ENCODE measurements at regions not wholly inside any gene's neighbourhood (a gene's known extent, or its start where the extent isn't known, plus 50 kb on each side); places are given as distances from the start of the nearest gene placed in this dataset.

GRCh38 chr9:107867738-107868137, 378.2 kb upstream of the KLF4 start:
- no peaks in the 10 kb centered on the region for H3K36me3 ChIP-seq
- TF ChIP-seq CTCF (IDR thresholded peaks at IDR 0.05), result no peak
- TF ChIP-seq POLR2A (IDR thresholded peaks at IDR 0.05), result no peak
- 91 to 95% (median 93%) methylated on average over 5 of the region's 5 CpGs for WGBS, 3 donors
- no peak overlapping the region for H3K4me3 ChIP-seq
- no peaks in the 10 kb centered on the region for H3K4me1 ChIP-seq (ENCODE audit: insufficient read depth)
- DNase-seq, result no peak
- no peaks in the 10 kb centered on the region for H3K9me3 ChIP-seq
- no peak overlapping the region for H3K27ac ChIP-seq
- intact Hi-C loops (cut with DNase I), result no loop called here
- no peaks in the 10 kb centered on the region for H3K27me3 ChIP-seq

DNA sequence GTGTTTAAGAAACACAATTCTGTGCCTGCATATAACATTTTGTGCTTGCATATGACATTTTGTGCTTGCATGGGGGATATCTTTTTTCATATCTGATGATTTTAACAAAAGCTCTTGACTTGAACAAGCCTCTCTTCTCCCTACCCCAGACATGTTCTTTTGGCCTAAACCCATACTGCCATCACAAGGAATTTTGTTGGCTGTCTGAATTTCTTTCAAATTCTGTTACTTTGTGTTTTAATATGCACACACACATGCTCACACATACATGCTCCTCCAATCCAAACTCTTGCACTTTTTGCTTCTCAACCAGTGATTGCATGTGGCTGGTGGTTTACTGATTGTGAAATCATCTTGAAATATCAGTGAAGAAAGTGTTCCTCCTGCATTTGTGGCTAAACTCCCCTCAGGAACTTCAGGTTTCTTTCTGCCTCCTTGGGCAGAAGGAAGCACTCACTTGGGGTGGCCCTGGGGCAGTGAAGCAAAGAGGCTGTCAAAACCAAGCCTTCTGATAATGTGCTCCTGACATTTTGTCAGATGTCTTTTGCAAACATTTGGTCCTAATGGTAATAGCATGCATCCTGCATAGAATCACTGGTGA, 377.2 kb upstream of the KLF4 start:
- H3K4me1 ChIP-seq (ENCODE audit: insufficient read depth), result no peaks in the 10 kb centered on the region
- H3K36me3 ChIP-seq, result no peaks in the 10 kb centered on the region
- DNase-seq, result no peak
- H3K27ac ChIP-seq, result no peak overlapping the region
- H3K4me3 ChIP-seq, result no peak overlapping the region
- no peaks in the 10 kb centered on the region for H3K27me3 ChIP-seq
- intact Hi-C loops (cut with DNase I), result no loop called here
- no peaks in the 10 kb centered on the region for H3K9me3 ChIP-seq
- TF ChIP-seq EP300 (IDR thresholded peaks at IDR 0.05), result no peak
- no peak for TF ChIP-seq POLR2A (IDR thresholded peaks at IDR 0.05)
- no peak for TF ChIP-seq CTCF (IDR thresholded peaks at IDR 0.05)

GRCh38 chr9:107863396-107863795, 373.8 kb upstream of the KLF4 start:
- no peak for DNase-seq
- Histone ChIP-seq H3K4me1 (ENCODE audit: insufficient read depth) (no peaks in the 10 kb centered on the region), H3K36me3 (no peaks in the 10 kb centered on the region), H3K9me3 (no peaks in the 10 kb centered on the region), H3K4me3 (no peak overlapping the region), H3K27ac (no peak overlapping the region), H3K27me3 (no peaks in the 10 kb centered on the region)
- TF ChIP-seq POLR2A (IDR thresholded peaks at IDR 0.05) (no peak), CTCF (IDR thresholded peaks at IDR 0.05) (no peak), EP300 (IDR thresholded peaks at IDR 0.05) (no peak)
- 4 to 25% (median 23%) methylated on average over 4 of the region's 4 CpGs for WGBS, 3 donors
- intact Hi-C loops (cut with DNase I), result no loop called here

- Histone ChIP-seq H3K9me3 (no peaks in the 10 kb centered on the region), H3K27me3 (no peaks in the 10 kb centered on the region), H3K4me1 (ENCODE audit: insufficient read depth) (no peaks in the 10 kb centered on the region), H3K4me3 (no peak overlapping the region), H3K27ac (no peak overlapping the region), H3K36me3 (no peaks in the 10 kb centered on the region)
- intact Hi-C loops (cut with DNase I), result no loop called here
- no peak for TF ChIP-seq POLR2A (IDR thresholded peaks at IDR 0.05)
- no peak for TF ChIP-seq EP300 (IDR thresholded peaks at IDR 0.05)
- DNase-seq, result no peak
- WGBS, 3 donors, result 20 to 33% (median 30%) methylated on average over 1 of the region's 1 CpG
Observed at GRCh38 chr9:107862881-107863280, 373.3 kb upstream of the KLF4 start.

- whole genome bisulfite sequencing, 3 donors, result 90 to 98% (median 91%) methylated on average over 1 of the region's 1 CpG
- intact Hi-C loops (cut with DNase I), result no loop called here
- TF ChIP-seq POLR2A (IDR thresholded peaks at IDR 0.05), result no peak
- TF ChIP-seq CTCF (IDR thresholded peaks at IDR 0.05), result no peak
- TF ChIP-seq EP300 (IDR thresholded peaks at IDR 0.05), result no peak
Observed at GRCh38 chr9:107862323-107862722, 372.8 kb upstream of the KLF4 start.

More at GRCh38 chr9:107862323-107862722, 372.8 kb upstream of the KLF4 start:
- Histone ChIP-seq H3K27me3 (no peaks in the 10 kb centered on the region), H3K4me3 (no peak overlapping the region), H3K4me1 (ENCODE audit: insufficient read depth) (no peaks in the 10 kb centered on the region), H3K9me3 (no peaks in the 10 kb centered on the region), H3K36me3 (no peaks in the 10 kb centered on the region), H3K27ac (no peak overlapping the region)
- DNase-seq, result no peak
